ENCODE measurements at regions not wholly inside any gene's neighbourhood (a gene's known extent, or its start where the extent isn't known, plus 50 kb on each side); places are given as distances from the start of the nearest gene placed in this dataset.
"Not testable (repeated sequence)": the region's sequence is repeated elsewhere in the genome, so short reads cannot be mapped to it uniquely, and the experiment has no call there.

- no peak for DNase-seq (ENCODE audit: low read depth in 3 of 3, low spot score in 1 of 3)
Measured at GRCh38 chr6:56749632-56750151, 107.0 kb upstream of the DST start.

- no peak for DNase-seq (ENCODE audit: low read depth in 3 of 3, low spot score in 1 of 3)
Measured at GRCh38 chr6:56746767-56747504, 104.2 kb upstream of the DST start.

- DNase-seq (ENCODE audit: low read depth in 3 of 3, low spot score in 1 of 3): no peak
Measured at GRCh38 chr6:56745971-56746370, 103.3 kb upstream of the DST start.

GRCh38 chr6:56745081-56745480, 102.4 kb upstream of the DST start:
- DNase-seq (ENCODE audit: low read depth in 3 of 3, low spot score in 1 of 3): no peak

- no peak for DNase-seq (ENCODE audit: low read depth in 3 of 3, low spot score in 1 of 3)
Measured at GRCh38 chr6:56744528-56744927, 101.8 kb upstream of the DST start.

GRCh38 chr6:56742122-56742791, 99.6 kb upstream of the DST start:
- no peak for DNase-seq (ENCODE audit: low read depth in 3 of 3, low spot score in 1 of 3)

GRCh38 chr6:56741472-56741871, 98.8 kb upstream of the DST start:
- DNase-seq (ENCODE audit: low read depth in 3 of 3, low spot score in 1 of 3): no peak

GRCh38 chr6:56739836-56740815, 97.4 kb upstream of the DST start:
- DNase-seq (ENCODE audit: low read depth in 3 of 3, low spot score in 1 of 3): no peak

- no peak for DNase-seq (ENCODE audit: low read depth in 3 of 3, low spot score in 1 of 3)
Measured at GRCh38 chr6:56736804-56737203, 94.1 kb upstream of the DST start.

- no peak for DNase-seq (ENCODE audit: low read depth in 3 of 3, low spot score in 1 of 3)
Measured at GRCh38 chr6:56734335-56734734, 91.6 kb upstream of the DST start.

- DNase-seq (ENCODE audit: low read depth in 3 of 3, low spot score in 1 of 3): no peak
Measured at GRCh38 chr6:56733211-56733697, 90.6 kb upstream of the DST start.

- no peak for DNase-seq (ENCODE audit: low read depth in 3 of 3, low spot score in 1 of 3)
Measured at GRCh38 chr6:56732517-56732916, 89.8 kb upstream of the DST start.

- DNase-seq (ENCODE audit: low read depth in 3 of 3, low spot score in 1 of 3): no peak
Measured at GRCh38 chr6:56730663-56731529, 88.2 kb upstream of the DST start.

GRCh38 chr6:56729719-56730118, 87.0 kb upstream of the DST start:
- DNase-seq (ENCODE audit: low read depth in 3 of 3, low spot score in 1 of 3): no peak

GRCh38 chr6:56729166-56729565, 86.5 kb upstream of the DST start:
- DNase-seq (ENCODE audit: low read depth in 3 of 3, low spot score in 1 of 3): not testable (repeated sequence)

- no peak for DNase-seq (ENCODE audit: low read depth in 3 of 3, low spot score in 1 of 3)
Measured at GRCh38 chr6:56727097-56727850, 84.6 kb upstream of the DST start.

- DNase-seq (ENCODE audit: low read depth in 3 of 3, low spot score in 1 of 3): no peak
Measured at GRCh38 chr6:56725254-56725653, 82.6 kb upstream of the DST start.

- no peak for DNase-seq (ENCODE audit: low read depth in 3 of 3, low spot score in 1 of 3)
Measured at GRCh38 chr6:56724455-56724854, 81.8 kb upstream of the DST start.

GRCh38 chr6:56720882-56721281, 78.2 kb upstream of the DST start:
- no peak for DNase-seq (ENCODE audit: low read depth in 3 of 3, low spot score in 1 of 3)

GRCh38 chr6:56720202-56720601, 77.5 kb upstream of the DST start:
- DNase-seq (ENCODE audit: low read depth in 3 of 3, low spot score in 1 of 3): not testable (repeated sequence)

Data from stimulated activated CD4-positive, alpha-beta T cell treated with anti-CD3 and anti-CD28 coated beads, TNF-alpha, amount 100 ng/mL, for 1 hour (primary cell).